HG03460 (cell line): ENCODE measurements at regions not wholly inside any gene's neighbourhood (a gene's known extent, or its start where the extent isn't known, plus 50 kb on each side); places are given as distances from the start of the nearest gene placed in this dataset.
"Not testable (repeated sequence)": the region's sequence is repeated elsewhere in the genome, so short reads cannot be mapped to it uniquely, and the experiment has no call there.

Experiments
- ATAC-seq: cut with Tn5 transposase; IDR thresholded peaks from one replicate; pipeline ENCODE4 v1.9.1; 2021; ENCODE audit not compliant: unreplicated experiment

DNA sequence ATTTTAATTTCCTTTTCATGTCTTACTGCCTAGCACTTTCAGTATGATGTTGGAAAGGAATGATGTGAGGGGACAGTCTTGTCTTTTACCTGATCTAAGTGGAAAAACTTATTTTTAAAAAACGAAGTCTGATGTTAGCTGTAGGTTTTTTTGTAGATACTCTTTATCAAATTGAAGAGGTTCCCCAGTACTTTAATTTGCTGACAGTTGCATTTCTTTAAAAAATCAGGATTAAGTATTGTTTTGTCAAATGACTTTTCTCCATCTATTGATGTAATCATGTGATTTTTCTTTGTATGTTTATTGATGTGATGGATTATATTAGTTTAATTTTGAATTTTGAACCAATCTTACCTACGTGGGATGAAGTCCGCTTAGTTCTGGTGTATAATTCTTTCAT, 568.4 kb upstream of the AGA start:
- ATAC-seq = no peak

DNA sequence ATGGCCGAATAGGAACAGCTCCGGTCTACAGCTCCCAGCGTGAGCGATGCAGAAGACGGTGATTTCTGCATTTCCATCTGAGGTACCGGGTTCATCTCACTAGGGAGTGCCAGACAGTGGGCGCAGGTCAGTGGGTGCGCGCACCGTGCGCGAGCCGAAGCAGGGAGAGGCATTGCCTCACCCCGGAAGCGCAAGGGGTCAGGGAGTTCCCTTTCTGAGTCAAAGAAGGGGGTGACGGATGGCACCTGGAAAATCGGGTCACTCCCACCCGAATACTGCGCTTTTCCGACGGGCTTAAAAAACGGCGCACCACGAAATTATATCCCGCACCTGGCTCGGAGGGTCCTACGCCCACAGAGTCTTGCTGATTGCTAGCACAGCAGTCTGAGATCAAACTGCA, 572.8 kb upstream of the AGA start:
- ATAC-seq = not testable (repeated sequence)

DNA sequence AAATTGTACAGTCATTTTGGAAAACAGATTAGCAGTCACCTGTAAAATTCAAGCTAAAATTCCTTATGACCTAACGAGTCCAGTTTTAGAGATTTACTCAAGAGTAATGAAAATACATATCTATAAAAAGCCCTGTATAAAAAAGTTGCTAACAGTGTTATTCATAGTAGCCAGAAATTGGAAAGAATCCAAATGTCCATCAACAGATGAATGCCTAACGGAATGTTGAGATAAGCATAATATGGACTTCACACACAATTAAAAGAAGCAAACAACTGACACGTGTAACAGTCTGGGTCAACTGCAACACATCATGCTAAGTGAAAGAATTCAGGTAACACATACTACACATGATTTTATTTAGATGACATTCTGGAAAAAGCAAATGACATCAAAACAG, 584.8 kb upstream of the AGA start:
- ATAC-seq = no peak

DNA sequence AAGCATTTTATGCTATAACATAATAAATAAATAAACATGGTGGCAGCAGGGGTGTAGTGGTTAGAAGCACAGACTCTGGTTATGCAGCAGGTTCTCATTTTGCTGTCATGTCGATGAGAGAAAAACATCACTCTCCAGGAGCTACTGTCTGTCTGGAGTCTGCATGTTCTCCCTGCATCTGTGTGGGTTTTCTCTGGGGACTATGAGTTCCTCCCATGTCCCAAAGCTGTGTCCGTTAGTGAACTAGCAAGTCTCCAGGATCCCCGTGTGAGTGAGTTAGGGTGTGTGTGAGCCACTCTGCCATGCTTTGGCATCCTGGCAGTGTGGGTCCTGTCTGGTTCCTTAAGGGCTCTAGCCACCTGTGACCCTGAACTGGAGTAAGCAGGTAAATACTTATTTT, 585.6 kb upstream of the AGA start:
- no peak for ATAC-seq

DNA sequence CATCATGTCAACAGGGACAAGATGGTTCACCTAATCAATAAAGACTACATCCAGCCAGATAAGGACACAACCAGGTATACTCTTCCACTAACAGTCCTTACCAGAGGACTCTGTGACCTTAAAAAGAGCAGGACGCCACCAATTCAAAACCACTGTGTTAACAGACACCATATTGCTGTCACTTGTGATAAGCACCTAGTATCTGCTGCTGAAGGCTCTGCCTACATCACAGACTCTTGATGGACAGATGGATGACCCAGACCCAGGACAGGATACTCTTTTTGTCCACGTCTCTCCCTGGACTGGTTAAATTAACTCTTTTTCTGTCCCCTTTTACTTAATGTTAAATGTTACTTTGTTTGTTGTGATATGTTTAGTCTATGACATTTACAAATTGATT, 586.2 kb upstream of the AGA start:
- no peak for ATAC-seq

DNA sequence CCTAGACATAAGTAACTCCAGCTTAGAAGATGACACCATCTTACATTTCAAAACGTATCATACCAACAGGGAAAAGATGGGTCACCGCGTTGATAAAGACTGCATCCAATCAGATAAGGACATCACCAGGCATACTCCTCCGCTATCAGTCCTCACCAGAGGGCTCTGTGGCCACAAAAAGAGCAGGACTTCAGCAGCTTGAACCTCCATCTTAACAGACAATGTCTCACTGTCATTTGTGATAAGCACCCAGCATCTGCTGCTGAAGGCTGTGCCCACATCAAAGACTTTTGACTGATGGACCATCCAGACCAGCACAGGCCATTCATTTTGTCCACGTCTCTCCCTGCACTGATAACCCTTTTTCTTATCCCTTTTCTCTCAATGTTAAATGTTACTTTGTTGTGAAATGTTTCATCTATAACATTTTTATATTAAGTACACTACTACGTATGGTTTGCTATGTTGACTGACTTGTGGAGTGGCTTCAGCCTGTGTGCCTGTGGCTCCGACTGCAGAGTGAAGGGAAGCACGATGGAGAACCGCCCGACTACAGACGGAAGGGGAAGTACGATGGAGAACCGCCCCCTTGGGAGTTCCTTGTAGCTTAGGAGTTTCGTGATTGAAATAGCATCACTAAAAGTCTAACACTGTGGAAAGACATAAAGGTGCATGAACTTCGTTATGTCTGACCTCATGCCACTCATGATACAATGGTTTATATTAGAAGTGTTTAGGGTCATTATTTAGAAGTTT, 595.4 kb upstream of the AGA start:
- no peak for ATAC-seq

DNA sequence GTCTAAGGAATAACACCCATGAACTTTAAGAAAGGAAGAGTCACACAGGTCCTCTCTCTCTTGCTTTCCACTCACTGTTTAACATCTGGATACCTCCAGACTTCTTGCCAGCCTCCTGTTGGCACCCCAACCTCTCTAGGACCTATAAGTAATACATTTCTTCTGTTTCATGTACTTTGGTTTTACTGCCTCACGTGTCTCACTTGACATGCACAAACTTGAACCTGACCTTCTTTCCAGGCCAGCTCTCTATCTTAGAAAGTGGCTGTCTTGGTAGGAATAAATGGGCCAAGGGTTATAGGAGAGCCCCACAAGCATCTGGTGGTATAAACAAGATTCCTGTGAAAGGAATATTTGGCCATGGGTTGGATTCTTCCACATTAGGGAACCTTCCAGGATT, 614.8 kb upstream of the AGA start:
- ATAC-seq = no peak

DNA sequence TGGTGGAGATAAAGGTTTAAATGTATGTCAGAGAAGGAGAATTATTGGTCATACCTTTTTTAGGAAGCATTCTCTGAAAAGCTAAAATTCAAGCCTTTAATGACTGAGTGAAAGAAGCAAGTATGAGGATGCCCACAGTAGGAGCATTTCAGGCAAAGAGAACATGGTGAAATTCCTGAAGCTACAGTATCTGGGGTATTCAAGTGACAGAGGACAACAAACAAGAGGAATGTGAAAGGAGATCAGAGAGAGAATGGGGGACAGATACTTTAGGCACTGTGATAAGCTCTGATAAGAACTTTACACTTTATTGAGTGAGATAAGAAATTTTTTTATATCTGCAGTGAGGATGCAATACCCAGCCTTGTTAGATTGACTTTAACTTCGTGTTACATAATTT, 621.3 kb upstream of the AGA start:
- ATAC-seq = no peak

DNA sequence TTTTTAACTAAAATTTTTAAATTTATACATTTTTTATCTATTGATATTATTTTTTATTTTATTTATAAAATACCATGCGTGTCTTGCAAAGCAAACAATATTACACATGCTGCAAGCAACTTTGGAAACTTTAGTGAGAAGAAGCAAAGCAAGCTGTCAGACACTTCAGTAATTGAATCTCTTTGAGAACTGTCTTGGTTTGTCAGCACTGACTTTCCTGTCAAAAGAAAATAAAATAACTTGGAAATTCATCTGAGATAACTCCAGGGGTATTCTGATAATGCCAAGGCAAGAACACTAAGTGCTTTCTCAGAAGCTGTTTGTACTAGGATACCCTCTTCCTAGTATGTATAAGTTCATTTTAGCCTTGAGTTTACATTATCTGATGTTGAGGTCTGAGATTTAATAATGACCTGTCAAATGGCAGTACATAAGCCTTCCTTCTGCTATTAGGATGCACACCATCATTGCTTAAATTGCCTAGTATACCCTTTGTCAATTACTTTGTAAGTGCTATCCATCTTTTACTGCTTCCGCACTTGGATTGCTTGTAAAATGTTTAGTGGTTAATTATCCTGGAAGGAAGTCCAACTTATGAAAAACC, 624.2 kb upstream of the AGA start:
- no peak for ATAC-seq

DNA sequence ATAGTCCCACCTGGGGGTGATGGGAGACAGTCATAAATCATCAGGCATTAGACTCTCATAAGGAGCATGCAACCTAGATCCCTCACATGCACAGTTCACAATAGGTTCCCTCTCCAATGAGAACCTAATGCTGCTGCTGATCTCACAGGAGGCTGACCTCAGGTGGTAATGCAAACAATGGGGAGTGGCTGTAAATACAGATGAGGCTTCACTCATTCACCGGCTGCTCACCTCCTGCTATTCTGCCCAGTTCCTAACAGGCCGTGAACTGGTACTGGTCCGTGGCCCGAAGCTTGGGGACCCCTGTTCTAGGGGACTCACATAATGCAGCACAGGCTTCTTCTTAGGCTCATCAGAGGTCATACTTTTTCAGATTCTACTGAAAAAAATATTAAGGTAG, 625.9 kb upstream of the AGA start:
- ATAC-seq = no peak

DNA sequence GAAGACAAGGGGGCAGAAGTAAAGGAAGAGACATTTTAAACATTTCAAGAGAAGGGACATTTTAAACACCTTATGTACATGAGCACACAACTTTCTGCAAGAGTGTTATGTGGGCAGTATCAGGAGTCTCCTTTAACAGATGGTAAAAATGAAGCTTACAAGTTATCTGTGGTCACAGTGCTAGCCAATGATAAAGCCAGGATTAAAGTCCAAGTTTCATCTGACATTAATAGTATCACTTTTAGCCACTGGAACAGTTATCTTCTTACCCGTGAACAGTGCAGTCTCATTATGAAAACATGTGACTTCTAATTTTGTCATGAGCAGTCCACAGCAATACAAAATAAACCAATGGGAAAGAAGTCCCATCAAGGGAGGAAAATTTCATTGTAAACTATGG, 627.9 kb upstream of the AGA start:
- ATAC-seq = no peak

DNA sequence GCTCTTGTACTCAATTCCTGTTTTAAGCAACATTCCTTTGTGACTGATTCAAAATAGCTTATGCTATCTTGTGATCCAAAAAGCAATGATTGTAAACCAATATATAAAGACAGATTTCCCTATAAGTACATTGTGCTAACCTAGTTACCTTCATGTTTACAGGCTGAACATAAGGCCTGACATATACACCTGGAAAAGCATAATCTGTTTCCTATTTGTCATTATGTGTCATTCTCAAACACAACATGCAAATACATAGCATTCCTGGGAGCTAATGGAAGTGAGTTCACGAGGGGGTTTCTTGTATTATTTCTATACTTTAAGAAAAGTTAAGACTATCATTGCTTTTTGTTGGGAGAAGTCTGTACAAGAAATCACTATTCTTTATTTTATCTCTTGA, 638.1 kb upstream of the AGA start:
- no peak for ATAC-seq

DNA sequence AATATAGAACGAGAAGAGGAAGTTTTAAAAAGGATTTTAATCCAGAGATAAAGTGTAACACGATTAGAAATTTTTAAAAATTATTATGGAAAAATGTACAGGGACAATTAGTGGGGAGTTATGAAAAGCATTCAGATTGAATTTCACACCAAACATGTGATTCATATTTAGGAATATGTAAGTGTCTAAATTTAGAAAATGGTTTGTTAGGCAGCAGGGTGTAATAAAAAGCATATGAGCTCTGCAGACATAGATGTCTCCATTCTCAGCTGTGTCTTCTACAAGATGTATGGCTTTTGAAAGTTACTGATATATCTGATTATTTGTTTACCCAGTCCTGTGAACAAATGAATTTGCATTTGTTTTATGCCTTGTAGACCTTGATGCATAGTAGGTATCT, 638.9 kb upstream of the AGA start:
- ATAC-seq = no peak

DNA sequence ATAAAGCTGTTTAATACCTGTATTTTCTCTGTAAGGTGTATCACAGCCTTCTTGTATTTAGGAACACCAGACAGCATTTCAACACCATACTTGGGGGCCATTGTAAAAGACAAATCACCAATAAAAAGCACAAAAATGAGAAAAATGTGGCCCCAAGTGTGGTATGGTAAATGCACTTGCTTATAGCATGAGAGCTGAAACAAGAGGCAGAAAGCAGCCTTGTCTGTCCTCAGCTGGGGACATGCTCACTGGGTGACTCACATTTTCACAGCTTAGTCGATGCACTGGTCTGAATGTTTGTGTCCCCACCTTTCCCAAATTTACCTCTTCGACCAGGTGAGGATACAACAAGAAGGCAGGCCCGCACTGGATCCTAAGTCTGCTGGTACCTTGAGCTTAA, 639.7 kb upstream of the AGA start:
- ATAC-seq = no peak

DNA sequence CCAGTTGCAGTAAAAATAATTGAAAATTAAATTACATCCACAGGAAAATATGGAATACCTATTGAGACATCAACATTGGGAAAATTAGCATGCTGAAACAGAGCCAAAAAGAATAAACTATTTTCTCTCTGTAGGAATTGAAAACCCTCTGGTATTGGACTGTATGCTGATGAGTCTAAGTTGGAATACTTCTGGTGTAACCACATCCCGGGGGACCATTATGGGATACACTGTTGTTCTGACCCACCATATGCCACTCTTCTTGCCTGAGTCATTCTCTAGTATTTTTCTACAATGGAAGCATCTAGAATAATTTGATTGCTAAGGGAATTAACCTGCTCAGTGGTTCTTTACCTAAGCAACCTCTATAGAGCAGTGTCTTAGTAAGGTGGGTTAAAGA, 640.7 kb upstream of the AGA start:
- ATAC-seq = no peak

DNA sequence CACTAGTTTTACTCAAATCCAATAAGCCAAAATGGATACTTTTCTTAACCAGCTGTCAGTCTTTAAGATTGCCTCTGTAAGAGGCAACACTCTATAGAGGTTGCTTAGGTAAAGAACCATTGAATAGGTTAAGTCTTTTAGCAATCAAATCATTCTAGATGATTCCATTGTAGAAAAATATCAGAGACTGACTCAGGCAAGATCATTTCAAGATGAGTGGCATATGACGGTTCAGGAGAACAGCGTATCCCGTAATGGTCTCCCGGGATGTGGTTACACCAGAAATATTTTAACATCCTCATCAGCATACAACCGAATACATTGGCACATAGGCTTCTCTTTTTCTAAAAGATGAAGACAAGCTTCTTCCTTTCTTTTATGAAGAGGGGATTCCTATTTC, 641.7 kb upstream of the AGA start:
- no peak for ATAC-seq

DNA sequence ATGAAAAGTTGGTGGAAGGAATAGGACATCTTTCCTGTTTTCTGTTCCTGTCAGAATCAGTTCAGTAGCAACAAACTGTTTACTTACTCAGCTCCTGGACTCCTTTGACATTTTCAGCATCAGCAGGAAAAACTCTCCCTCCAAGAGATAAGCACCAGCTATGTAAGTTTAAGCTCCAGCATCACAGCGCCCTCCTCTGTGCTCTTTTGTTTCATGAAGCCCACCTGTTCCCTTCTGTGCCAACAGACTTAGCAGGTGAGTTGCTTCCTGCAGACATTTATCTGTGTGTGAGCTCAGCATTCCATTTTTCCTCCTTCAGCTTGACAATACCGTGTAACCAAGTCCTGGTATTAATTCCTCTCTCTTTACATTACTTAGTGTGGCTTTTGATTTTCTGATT, 644.1 kb upstream of the AGA start:
- no peak for ATAC-seq

DNA sequence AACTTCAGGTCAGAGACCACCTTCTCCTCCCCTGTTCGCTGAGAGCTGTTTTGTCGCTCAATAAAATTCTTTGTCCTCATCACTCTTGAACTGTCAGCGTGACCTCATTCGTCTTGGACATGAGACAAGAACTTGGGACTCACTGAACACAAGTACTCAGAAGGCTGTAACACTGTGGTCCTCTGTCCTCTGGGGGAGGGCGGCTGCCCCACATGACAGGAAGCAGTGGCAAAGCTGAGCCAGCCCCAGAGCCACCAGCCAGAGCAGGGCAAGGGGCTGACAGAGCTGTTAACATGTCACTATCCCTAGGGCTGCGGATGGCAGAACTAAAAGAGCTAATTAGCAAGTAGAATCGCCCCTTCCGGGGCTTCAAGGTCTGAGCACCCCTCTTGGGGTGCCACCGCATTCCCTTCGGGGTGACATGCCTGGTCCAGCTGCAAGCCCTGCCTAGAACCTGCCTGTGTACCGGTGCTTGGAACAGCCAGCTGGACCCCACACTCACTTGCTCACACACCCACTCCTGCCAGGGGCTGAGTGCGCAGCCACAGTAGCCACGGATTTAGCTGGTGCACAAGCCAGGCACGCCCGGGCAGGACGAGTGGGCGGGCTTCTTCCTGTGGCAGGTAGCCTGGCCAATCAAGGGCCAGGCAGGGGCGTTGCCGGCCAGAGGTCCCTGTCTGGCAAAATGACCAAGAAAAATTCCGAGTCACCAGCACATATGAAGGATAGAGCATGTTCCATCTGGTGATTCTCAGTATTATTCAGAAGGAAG, 648.6 kb upstream of the AGA start:
- no peak for ATAC-seq

DNA sequence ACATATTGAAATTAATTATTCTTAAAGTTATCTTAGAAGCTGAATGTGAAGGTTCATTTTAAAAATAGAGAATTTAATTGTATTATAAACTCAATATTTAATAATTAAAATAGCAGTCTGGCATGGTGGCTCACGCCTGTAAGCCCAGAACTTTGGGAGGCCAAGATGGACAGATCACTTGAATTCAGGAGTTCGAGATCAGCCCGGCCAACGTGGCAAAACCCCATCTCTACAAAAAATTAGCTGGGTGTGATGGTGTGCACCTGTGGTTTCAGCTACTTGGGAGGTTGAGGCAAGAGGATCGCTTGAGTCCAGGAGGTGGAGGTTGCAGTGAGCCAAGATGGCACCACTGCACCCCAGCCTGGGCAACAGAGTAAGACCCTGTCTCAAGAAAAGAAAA, 659.9 kb upstream of the AGA start:
- no peak for ATAC-seq

DNA sequence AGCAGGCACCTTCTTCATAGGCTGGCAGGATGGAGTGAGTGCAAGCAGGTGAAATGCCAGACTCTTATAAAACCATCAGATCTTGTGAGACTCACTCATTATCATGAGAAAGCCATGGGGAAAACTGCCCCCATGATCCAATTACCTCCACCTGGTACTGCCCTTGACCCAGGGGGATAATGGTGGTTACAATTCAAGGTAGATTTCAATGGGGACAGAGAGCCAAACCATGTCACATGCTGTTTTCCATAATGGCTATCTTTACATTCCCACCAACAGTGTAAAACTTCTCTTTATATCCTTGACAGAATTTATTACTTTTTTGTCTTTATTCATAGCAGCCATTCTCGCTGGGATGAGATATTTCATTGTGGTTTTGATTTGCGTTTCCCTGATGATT, 663.0 kb upstream of the AGA start:
- no peak for ATAC-seq

DNA sequence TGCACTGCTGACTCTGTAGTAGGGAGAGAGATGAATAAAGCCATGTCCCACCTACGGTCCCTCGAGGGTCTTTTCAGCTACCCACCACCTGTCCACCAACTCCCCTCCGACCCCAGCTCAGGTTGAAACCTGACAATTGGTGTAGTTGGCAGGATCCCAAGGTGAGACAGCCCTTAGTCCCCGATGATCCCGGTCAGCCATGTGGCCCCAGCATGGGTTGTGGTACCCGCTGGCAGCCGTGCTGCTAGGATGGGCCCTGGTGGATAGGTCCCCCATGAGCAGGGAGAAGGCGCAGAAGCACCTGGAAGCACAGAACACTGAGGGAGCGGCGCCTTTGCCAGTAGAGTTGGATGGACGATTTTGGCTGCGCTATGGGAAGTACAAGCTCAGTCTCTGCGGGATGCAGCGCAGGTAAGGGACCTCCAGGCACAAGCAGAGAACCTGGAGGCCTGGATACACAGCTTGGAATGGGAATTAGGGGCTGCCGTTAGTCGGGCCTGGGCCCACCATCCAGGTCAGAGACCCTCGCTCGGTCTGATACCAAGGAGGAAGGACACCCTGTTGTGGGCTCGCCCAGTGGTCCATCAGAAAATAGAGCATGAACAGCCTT, 694.6 kb upstream of the AGA start:
- no peak for ATAC-seq
